RCC 7860 (cell line): ENCODE measurements at regions not wholly inside any gene's neighbourhood (a gene's known extent, or its start where the extent isn't known, plus 50 kb on each side); places are given as distances from the start of the nearest gene placed in this dataset.
"Not testable (repeated sequence)": the region's sequence is repeated elsewhere in the genome, so short reads cannot be mapped to it uniquely, and the experiment has no call there.

Experiments used
- DNase-seq: peaks from one replicate; pipeline ENCODE4 v3.0.0-alpha.2; 2015; ENCODE audit warnings: low spot score
- FAIRE-seq: peaks from 2 replicates; lab custom pipeline; 2012; peaks lifted over from hg19 to GRCh38; lab: Jason Lieb, UNC

DNA sequence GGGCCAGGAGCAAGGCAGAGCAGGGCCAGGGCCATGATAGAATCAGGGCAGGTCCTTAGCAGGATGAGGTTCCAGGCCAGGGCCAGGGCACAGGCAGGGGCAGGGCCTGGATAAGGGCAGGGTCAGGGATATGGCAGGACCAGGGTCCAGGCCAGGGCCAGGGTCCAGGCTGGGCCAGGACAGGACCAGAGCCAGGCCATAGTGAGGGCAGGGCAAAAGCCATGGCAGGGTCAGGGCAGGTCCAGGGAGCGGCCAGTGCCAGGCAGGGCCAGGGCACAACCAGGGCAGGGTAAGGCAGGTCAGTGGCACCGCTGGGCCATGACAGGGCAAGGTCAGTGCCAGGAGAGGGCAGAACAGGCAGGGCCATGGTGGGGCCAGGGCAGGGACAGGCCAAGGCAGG lies 152.2 kb downstream of the LIPI start:
- FAIRE-seq = no peak
- no peak for DNase-seq

DNA sequence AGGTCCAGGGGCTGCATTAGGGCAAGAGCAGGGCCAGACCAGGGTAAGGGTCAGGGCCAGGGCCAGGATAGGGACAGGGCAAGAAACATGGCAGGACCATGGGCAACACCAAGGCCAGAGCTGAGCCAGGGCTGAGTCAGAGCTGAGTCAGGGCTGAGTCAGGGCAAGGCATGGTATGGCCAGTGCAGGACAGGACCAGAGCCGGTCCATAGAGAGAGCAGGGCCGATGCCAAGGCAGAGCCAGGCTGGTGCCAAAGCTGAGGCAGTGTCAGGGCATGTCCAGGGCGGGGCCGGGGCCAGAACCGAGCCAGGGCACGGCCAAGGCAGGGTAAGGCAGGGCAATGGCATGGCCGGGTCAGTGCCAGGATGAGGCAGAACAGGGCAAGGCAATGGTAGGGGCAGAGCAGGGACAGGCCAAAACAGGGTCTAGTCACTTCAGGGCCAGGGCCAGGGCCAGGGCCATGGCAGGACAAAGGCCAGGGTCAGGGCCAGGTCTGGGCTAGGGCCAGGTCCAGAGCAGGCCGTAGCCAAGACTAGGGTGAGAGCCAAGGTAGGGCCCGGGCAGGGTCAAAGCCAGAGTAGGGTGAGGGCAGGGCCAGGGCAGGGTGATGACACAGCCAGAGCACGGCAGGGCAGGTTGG lies 152.8 kb downstream of the LIPI start:
- DNase-seq = peak; percentile 54
- peak; percentile 76 for FAIRE-seq

DNA sequence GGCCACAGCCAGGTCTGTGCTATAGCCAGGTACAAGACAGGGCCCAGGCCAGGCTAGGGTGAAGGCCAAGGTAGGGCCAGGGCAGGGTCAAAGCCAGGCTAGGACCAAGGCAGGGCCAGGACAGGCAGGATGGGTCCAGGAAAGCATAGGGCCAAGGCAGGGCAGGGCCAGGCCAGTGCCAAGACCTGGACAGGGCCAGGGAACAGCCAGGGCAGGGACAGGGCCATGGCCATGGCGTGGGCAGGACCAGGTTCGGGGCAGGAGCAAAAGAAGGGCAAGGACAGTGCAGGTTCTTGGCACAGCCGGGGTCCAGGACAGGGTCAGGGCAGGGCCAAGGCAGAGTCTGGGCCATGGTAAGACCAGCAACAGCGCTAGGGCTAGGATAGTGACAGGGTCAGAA lies 153.4 kb downstream of the LIPI start:
- DNase-seq = no peak
- FAIRE-seq = no peak

DNA sequence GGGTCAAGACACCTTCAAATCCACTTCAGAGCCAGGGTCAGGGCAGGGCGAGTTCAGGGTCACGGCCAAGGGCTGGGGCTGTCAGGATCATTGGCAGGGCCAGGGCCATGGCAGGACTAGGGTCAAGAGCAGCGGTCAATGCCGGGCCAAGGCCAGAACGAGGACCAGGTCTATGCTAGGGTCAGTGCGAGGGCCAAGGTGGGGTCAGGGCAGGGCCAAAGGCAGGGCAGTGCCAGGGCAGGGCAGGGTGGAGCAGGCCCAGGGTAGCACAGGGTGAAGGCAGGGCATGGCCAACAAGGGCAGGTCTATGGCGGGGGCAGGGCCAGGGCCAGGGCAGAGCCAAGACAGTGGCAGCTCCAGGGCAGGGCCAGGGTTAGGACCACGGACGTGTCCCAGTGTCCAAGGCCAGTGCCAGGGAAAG lies 154.0 kb downstream of the LIPI start:
- no peak for FAIRE-seq
- no peak for DNase-seq

DNA sequence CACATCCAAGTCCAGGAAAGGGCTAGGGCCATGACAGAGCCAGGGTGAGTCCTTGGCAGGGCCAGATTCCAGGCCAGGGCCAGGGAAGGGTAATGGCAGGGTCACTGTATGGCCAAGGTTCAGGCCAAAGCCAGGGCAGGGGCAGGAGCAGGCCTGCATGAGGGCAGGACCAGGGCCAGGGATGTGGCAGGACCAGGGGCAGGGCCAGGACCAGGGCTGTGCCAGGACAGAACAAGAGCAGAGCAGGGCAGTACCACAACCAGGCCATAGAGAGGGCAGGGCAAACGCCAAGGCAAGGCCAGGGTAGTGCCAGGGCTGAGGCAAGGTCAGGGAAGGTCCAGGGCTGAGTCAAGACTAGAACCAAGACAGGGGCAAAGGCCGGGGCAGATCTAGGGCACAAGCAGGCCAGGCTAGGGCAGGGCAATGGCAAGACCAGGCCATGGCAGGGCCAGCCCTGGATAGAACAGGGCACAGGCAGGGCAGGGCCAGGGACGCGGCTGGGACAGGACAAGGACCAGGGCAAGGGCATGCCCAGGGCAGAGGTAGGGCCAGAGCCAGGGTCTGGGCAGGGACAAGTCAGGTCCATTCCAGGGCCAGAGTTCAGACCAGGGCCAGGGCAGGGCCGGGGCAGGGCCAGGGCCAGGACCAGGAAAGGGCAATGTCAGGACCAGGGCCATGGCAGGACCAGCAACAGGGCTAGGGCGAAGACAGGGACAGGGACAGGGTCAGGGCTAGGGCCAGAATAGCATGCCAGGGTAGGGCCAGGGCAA lies 154.8 kb downstream of the LIPI start:
- not testable (repeated sequence) for FAIRE-seq, DNase-seq

DNA sequence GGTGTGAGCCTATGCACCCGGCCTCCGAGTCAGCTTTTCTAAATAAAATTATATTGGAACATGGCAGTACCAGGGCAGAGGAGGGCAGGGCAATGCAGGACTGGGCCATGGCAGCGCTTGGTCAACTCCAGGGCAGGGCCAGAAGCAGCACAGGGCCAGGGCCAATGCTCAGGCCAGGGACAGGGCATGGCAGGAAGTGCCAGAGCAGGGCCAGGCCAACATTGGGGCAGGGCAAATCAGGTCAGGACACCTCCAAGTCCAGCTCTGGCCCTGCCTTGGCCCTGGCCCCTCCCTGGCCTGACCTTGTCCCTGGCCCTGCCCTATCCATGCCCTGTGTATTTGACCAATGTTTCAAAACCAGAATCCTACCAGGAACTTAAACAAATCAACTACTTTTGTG lies 156.1 kb downstream of the LIPI start:
- DNase-seq (no peak), FAIRE-seq (no peak)

DNA sequence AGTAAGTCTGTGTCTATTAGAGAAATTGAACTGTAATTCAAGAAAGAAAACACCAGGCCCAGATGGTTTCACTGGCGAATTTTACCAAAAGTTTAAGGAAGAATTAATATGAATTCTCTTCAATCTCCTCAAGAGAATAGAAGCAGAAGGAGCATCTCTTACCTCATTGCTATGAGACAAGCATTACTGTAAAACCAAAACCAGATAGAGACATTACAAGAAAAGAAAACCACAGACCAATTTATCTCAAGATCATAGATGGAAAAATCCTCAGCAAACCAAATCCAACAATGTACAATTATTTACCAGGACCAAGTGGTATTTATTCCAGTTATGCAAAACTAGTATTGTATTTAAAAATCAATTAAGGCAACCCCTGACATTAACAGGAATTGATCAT lies 160.6 kb downstream of the LIPI start:
- FAIRE-seq (no peak), DNase-seq (no peak)

DNA sequence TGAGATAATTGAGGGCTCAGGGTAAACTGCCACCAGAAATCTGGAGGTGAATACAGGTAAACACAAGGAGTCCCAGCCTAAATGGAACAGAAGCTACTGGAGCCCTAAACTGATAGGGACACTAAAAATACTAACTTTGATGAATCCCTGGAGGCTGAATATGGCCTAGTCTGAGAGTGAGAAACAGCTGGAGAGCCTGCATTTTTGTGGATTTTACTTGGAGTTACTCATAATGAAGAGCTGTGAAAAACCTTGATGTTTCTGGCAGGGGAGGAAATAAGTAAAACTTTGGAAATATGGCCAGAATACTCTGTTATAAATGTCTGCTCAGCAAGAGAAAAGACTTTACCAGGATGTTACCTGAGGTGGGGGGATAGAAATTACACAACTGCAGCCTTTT lies 164.4 kb downstream of the LIPI start:
- FAIRE-seq (no peak), DNase-seq (no peak)

DNA sequence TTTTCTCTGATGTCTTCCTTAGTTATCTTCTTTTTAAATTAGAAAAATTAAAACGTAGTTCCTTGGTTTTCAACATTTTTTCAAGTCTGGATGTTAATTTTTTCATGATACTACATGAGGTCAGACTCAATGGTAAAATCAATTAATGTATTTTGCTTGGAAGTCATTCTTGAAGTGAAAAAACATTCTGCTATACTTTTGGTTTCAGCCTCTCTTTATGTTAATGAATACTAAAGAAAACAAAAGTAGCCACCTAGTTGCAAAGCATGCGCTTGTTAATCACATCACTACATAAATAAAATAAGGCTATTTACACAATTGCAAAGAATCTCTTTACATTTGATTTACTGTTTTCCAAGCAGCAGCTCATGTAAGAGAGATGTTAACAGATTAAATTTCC lies 170.4 kb downstream of the LIPI start:
- no peak for DNase-seq
- no peak for FAIRE-seq

DNA sequence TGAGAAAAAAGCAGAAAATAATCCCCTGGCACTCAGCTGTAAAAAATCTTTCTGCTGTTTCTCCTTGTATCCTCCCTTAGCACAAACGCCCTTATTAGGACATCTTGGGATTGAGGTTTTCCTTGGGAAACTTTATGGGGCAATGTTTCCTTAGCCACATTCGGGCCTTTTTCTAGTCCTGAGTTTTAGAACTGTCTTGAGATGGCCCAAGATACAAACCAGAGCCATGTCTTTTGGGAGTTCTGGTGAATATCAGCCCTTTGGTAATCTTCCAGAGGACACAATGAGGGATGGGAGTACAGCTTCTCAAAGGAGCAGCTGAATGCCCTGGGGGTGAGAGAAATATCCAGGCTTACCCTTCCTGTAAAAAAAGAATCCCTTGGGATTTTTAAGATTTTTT lies 182.1 kb downstream of the LIPI start:
- not testable (repeated sequence) for FAIRE-seq, DNase-seq

DNA sequence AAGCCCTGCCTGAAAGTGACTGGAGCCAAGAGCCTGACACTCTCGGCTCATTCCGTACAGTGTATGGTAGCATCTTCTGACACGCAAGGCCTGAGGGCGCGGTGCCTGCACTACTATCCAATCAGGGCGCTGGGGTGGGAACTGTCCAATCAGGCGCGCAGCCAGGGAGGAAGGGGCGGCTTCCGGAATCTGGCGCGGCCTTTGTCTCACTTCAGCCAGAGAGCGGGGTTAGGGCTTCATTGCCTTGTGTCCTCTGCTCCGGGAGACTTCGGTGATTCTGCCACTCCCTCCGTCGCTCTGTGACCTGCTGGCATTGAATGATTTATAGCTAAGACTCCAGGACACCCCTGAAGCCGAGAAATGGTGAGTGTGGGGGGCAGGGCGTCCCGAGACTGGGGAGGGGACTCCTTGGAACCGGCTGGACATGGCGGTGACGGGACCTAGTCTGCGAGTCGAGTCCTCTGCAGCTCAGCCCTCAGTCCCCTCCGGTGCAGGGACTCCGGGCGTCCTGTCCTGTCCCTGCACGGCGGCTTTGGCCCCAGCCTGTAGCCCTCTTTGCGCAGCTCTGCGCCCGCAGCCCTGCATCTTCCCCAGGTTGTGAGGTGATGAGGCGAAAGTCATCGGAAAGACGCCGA lies 183.4 kb downstream of the LIPI start:
- DNase-seq (peak; percentile 80), FAIRE-seq (peak; percentile 90)

DNA sequence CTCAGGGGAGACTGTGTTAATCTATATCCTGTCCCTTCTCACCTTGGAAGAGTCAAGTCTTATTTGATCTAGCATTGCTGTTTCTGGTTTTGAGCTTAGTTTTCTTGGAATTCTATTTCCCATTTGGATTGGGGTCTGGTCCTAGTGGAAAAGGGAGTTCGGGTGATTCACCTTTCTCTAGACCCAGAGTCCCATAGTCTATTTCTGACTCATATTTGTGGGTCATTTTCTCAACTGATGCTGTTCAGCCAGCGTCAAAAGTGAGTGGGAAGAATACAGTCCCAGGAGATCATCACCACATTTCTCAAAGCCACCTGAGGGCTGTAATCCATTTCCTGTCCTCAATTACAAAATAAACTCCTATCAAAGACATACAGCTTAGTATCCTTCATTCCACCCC lies 190.6 kb downstream of the LIPI start:
- FAIRE-seq = peak; percentile 74
- DNase-seq = not testable (repeated sequence)

DNA sequence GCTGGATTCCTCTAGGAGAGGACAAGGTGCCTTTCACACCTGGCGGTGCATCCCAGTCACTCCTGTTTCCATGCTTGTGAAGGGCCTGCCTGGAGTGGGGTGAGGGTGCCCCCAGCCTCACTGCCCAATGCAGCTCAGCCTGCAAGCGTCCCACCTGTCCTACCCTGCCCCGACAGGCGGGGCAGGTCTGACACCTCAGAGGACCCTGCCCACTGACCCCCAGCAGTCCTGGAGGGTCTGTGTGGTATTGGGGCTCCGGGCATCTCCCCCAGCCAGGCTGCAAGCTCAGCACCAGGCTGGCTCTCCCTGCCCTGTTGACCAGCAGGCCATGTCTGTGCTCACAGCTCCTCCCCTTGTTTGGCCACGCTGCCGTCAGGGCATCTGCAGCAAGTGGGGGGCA lies 194.9 kb downstream of the LIPI start:
- FAIRE-seq, DNase-seq: not testable (repeated sequence)

DNA sequence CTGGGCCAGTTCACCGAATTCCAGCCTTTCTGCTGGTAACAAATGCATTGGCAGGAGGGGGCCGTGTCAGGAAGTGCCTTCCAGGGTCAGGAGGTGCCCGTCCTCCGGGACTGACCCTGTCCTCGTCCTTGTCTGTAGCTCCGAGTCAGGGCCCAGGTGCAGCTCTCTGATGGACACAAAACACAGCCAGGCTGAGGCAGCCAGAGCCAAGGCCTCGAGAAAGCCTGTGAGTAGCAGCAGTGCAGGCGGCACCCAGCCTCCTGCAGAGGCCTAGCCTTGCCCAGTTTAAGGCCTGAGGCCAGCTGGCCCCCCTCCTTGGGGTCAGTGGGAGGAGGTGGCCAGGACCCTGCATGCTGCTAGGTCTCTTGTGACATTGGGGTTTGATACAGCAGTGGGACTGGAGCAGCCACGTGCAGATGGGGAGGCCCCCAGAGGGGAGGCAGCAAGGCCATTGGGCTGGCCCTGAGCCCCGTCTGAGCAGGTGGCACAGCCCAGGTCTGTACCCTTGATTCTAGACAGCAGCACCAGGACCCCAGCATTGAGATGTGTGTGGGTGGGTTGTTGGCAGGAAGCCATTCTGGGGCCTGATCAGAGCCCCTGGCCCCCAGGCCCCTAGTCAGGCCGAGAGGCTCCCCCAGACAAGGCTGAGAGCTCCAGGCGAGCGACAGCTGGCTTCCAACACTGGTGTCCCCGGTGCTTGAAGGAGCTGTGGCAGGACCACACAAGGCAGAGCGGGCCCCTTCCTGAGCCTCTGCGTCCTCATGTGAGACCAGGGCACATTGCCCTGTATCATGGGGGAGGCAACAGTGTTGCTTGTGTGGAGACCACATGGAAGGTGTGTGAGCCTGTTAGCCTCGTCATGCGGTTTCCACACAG lies 196.9 kb downstream of the LIPI start:
- not testable (repeated sequence) for DNase-seq

DNA sequence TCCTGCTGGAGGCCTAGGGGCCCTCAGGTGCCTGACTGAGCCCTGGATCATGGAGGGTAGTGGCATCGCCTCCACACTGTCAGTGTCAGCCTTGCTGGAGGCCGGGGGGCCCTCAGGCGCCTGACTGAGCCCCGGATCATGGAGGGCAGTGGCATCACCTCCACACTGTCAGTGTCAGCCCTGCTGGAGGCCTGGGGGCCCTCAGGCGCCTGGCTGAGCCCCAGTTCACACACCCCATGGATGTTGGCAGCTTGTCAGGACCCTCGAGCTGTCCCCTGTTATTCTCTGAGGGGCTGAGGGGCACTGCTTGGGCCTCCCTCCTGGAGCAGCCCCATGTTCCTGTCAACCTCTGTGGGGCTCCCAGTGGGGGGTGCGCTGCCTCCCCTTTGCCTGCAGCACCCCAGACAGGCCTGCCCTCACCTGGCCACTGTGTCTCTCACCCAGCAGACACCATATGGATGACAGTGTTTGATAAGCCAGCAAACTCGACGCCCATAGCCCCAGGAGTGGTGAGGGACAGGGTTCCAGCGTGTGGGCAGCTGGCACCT lies 197.6 kb downstream of the LIPI start:
- DNase-seq (no peak), FAIRE-seq (no peak)

More for the DNA sequence above, 196.9 kb downstream of the LIPI start:
- not testable (repeated sequence) for FAIRE-seq

DNA sequence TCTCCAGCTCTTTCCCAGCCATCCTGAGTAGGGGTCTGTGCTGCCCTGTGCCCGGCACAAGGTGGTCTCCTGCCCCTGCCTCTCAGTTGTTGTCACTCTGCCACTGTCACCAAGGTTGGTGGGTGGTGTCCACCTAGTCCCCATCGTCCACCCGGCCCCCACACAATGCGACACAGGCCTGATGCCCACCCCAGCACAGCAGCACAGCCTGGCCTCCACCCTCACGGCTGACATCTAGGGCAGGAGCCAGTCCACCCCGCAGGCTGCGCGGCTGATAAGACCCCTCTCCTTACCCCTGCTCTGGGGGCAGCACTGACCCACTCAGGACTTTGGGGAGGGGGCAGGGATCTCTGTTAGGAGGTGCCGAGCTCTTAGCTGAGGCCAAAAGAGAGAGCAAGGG lies 198.3 kb downstream of the LIPI start:
- DNase-seq (no peak), FAIRE-seq (no peak)

DNA sequence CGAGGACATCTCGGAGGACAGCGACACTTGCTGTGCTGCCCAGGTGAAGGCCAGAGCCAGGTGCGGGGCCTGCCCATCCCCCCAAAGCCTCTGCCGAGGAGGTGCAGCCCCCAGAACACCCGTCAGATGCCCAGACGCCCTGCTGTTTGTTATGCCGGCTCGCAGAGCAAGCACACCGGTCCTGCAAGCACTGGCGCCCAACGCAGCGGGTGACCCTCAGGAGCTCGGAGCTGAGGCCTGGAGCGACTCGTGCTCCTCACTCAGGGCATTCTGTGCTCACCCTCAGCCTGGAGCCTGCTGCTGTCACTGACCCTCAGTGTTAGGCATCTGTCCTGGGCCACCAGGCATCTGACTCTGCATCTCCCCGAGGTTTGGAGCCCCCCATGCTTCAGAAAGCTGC lies 199.0 kb downstream of the LIPI start:
- FAIRE-seq = not testable (repeated sequence)

DNA sequence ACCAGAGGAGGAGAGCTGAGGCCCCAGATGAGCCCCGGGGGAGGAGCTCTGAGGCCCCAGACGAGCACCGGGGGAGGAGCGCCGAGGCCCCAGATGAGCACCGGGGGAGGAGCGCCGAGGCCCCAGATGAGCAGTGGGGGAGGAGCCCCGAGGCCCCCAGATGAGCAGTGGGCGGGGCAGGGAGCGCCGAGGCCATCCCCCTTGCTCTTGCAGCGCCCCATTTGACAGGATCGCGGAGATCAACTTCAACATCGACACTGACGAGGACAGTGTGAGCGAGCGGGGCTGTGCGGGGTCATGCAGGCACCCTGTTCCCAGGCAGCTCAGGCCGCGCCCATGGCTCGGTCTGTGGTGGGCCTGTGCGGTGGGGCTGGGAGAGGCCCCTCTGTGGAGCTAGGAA lies 199.6 kb downstream of the LIPI start:
- FAIRE-seq = not testable (repeated sequence)

More for the DNA sequence above, 199.0 kb downstream of the LIPI start:
- DNase-seq = not testable (repeated sequence)

DNA sequence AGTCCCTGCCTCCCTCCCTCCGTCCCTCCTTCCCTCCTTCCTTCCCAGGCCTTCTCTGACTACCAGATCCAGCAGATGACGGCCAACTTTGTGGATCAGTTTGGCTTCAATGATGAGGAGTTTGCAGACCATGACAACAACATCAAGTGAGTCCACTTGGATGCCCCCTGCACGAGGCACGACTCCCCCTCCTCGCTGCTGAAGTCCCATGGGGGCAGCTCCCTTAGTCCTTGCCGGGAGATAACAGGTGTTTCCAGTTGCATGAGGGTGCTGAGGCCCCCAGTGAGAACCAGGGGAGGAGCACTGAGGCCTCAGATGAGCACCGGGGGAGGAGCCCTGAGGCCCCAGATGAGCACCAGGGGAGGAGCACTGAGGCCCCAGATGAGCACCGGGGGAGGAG lies 200.0 kb downstream of the LIPI start:
- FAIRE-seq (no peak), DNase-seq (no peak)

More for the DNA sequence above, 199.6 kb downstream of the LIPI start:
- not testable (repeated sequence) for DNase-seq

DNA sequence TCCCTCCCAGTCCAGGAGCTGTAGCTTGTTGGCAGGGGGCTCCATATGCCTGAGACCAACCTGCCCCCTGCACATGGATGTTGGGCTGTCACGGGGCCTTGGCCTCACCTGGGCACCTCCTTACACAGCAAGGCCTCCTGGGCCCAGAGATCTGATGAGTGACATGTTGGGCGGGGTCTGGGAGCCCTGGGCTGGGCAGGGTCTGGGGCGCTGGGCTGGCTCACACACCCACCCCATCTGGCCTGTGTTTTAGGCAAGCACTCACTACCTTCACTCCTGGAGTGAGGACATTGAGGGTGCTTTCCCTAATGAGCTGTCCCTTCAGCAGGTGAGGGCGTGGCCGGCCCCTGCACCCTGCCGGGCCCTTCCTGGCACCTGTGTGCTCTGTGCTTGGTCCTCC lies 200.8 kb downstream of the LIPI start:
- not testable (repeated sequence) for FAIRE-seq, DNase-seq
